HG02840 (cell line): ENCODE measurements at regions not wholly inside any gene's neighbourhood (a gene's known extent, or its start where the extent isn't known, plus 50 kb on each side); places are given as distances from the start of the nearest gene placed in this dataset.
"Not testable (repeated sequence)": the region's sequence is repeated elsewhere in the genome, so short reads cannot be mapped to it uniquely, and the experiment has no call there.

Experiments
- ATAC-seq: cut with Tn5 transposase; IDR thresholded peaks from one replicate; pipeline ENCODE4 v1.9.1; 2021; ENCODE audit warnings: mild to moderate bottlenecking, moderate library complexity, moderate number of reproducible peaks; ENCODE audit not compliant: unreplicated experiment, low FRiP score

DNA sequence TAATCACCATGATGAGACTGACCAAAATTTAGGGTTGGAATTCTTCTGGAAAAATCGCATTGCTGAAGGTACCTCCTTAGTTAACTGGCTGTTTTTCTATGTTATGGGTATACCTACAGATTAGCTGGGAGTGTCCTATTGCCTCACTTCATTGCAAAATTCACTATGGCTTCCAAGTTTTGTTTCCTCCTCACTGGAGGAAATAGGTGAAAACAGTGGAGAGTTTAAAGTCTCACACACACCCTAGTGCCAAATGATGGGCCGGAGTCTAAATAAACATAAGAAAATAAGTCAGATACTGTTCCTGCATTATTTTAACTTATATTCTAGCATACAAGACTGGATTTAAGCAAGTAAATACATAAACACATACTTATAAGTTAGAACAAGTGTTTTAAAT is 98.2 kb downstream of the AHR start:
- no peak for ATAC-seq

- peak; percentile 70 for ATAC-seq
Measured at GRCh38 chr7:17401791-17402627, 103.6 kb downstream of the AHR start.

GRCh38 chr7:17402628-17403278 is 104.3 kb downstream of the AHR start:
- peak; percentile 82 for ATAC-seq

DNA sequence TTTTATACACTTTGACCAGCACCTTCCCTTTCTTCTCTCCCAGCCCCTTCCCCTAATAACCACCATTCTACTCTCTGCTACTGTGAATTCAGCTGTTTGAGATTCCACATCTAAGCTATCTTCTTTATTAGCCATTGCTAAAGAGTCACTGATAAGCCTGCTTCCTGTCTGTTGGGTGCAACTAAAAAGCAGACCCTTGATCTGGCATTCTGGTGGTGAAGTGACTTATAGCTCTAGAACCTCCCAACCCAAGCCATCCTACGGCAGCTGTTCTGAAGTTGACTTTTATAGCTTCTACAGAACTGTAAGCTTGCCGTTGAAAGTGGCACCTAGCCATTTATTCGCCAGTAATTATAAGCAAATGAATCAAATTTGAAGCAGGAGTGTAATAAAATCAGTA is 105.6 kb downstream of the AHR start:
- ATAC-seq, result no peak

- ATAC-seq, result no peak
Measured at GRCh38 chr7:17405786-17406185, 107.3 kb downstream of the AHR start.

- no peak for ATAC-seq
Measured at GRCh38 chr7:17406738-17407137, 108.3 kb downstream of the AHR start.

- ATAC-seq, result no peak
Measured at GRCh38 chr7:17407229-17407628, 108.8 kb downstream of the AHR start.

DNA sequence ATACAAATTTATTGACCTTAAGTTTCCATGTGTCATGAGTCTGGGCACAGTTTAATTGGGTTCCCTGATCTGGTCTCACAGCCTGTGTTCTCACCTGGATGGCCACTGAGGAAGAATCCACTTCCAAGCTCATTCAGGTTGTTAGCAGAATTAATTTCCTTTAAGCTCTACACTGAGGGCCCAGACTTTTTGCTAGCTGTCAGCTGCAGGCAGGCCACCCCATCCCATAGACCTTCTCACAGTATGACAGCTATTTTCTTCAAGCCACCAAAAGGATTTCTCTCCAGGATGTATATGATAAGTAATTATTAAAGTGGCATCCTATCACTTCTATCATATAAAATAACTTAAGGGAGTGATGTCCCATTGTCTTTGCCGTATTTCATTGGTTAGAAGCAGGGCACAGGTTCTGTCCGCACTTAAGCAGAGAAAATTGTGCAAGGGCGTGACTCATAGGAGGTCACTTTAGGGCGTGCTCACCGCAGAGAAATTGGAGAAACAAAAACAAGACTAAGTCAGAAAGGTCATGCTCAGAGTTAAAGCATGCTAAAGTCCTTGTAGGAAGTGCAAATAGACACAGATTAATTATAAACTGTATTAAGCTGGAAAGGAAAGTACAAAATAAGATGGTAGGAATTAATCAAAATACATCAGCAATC is 109.9 kb downstream of the AHR start:
- no peak for ATAC-seq

GRCh38 chr7:17408904-17409290 is 110.4 kb downstream of the AHR start:
- no peak for ATAC-seq

DNA sequence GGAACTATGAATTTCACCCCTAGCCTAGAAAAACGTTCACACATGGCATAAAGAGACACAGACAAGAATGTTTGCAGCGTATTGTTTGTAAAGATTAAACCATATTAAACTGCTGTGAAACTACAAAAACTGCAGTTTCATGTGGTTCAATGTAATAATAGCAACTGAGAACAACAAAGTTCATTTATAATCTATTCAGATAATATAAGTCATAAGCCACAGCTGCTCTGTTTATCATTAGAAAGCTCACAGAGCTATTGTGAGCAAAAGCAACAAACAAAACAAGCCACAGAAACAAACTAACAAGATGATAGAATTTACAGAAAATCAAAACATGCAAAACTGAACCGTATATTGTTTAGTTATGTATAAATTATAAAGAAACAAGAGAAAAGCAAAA is 113.5 kb downstream of the AHR start:
- peak; percentile 70 for ATAC-seq

DNA sequence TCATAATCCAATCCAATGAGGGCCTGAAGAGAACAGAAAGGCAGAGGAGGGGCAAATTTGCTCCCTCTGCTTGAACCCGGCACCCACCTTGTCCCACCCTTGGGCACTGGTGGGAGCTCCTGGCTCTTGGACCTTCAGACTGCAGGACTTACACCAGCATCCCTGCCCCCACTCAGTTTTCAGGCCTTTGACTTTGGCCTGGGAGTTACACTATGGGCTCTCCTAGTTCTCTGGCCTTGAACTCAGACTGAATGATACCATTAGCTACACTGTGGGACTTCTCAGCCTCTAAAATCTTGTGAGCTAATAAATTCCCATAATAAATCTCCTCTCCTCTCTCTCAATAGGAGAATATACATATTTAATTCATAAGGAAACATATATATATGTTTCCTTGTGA is 114.4 kb downstream of the AHR start:
- ATAC-seq, result no peak

DNA sequence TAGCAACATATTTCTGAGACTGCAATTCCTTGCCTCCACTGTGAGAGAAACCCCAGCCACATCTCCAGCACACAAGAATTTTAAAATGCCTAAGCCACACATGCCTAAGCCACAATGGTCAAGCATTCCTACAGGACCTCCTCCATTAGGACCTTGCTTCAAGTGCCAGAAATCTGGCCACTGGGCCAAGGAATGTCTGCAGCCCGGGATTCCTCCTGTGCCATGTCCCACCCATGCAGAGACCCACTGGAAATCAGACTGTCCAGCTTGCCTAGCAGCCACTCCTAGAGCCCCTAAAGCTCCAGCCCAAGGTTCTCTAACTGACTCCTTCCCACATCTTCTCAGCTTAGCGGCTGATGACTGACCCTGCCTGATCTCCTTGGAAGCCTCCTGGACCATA is 117.5 kb downstream of the AHR start:
- no peak for ATAC-seq

DNA sequence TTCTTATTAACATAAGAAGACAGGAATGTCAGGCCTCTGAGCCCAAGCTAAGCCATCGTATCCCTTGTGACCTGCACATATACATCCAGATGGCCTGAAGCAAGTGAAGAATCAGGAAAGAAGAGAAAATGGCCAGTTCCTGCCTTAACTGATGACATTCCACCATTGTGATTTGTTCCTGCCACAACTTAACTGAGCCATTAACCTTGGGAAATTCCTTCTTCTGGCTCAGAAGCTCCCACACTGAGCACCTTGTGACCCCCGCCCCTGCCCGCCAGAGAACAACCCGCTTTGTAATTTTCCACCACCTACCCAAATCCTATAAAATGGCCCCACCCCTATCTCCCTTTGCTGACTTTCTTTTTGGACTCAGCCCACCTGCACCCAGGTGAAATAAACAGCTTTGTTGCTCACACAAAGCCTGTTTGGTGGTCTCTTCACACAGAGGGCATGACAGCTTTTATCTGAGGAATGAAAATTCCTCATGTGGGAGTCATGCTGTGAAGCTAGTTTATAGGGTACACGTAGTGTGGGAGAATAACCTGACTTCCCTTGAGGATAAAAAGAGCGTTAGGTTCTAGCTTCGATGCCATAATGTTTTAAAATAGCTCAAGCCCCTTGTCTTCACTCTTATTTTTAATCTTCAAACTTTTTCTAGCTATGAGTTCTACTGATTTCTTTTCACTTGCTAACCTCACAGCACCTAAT is 122.0 kb downstream of the AHR start:
- ATAC-seq, result not testable (repeated sequence)

GRCh38 chr7:17421941-17422340 is 123.5 kb downstream of the AHR start:
- ATAC-seq, result no peak

GRCh38 chr7:17422966-17423365 is 124.5 kb downstream of the AHR start:
- ATAC-seq, result no peak

DNA sequence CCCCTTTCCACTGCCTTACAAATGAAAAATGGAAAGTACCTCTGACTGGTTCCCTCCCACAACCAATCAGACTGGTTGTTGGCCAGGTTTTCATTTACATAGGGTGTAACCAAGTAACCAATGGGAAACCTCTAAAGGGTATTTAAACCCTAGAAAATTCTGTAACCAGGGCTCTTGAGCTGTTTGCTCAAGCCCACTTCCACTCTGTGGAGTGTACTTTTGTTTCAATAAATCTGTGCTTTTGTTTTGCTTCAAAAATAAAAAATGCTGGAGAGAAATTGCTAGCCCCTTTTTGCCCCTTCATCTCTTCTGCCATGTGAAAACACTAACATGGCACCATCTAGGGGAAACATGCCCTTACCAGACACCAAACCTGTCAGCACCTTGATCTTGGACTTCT is 129.5 kb downstream of the AHR start:
- ATAC-seq, result no peak

- no peak for ATAC-seq
Measured at GRCh38 chr7:17429579-17429978, 131.1 kb downstream of the AHR start.

GRCh38 chr7:17432793-17433192 is 134.3 kb downstream of the AHR start:
- ATAC-seq, result no peak

DNA sequence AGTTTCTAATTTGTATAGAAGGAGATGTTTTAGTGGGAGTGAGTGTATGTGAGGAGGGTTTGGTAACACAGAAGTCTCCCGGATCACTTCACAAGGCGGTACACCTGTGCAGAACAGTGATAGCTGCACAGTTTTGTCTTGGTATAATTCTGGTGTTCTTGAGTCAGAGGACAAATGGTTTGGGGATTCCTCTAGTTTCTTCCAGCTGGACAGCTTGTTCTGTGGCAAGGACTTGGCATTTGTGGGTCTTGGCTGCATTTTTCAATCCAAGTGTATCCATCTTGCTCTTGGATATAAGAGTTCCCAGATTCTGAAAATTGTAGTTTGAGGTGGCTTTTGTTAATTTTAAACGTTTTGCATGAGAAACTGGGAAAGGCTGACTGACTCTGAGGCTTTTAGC is 135.7 kb downstream of the AHR start:
- no peak for ATAC-seq

- ATAC-seq, result no peak
Measured at GRCh38 chr7:17434841-17435692, 136.6 kb downstream of the AHR start.
